ENCODE measurements at regions not wholly inside any gene's neighbourhood (a gene's known extent, or its start where the extent isn't known, plus 50 kb on each side); places are given as distances from the start of the nearest gene placed in this dataset.

GRCh38 chr4:156710365-156711192, 261.0 kb downstream of the PDGFC start:
- TF ChIP-seq CTCF (IDR thresholded peaks at IDR 0.05) (no peak), ZFX (IDR thresholded peaks at IDR 0.05; ENCODE audit: borderline replicate concordance) (no peak)
- no peak overlapping the region for H3K27ac ChIP-seq

GRCh38 chr4:156705311-156705710, 266.3 kb downstream of the PDGFC start:
- no peak overlapping the region for H3K27ac ChIP-seq

GRCh38 chr4:156695163-156695562, 276.4 kb downstream of the PDGFC start:
- TF ChIP-seq ZFX (IDR thresholded peaks at IDR 0.05; ENCODE audit: borderline replicate concordance) (no peak), CTCF (IDR thresholded peaks at IDR 0.05) (no peak)
- no peak overlapping the region for H3K27ac ChIP-seq

More at GRCh38 chr4:156705311-156705710, 266.3 kb downstream of the PDGFC start:
- TF ChIP-seq CTCF (IDR thresholded peaks at IDR 0.05) (no peak), ZFX (IDR thresholded peaks at IDR 0.05; ENCODE audit: borderline replicate concordance) (no peak)

GRCh38 chr4:156694413-156694812, 277.2 kb downstream of the PDGFC start:
- H3K27ac ChIP-seq = no peak overlapping the region
- TF ChIP-seq ZFX (IDR thresholded peaks at IDR 0.05; ENCODE audit: borderline replicate concordance) (no peak), CTCF (IDR thresholded peaks at IDR 0.05) (no peak)

GRCh38 chr4:156693557-156693956, 278.0 kb downstream of the PDGFC start:
- H3K27ac ChIP-seq = no peak overlapping the region

GRCh38 chr4:156692016-156692415, 279.6 kb downstream of the PDGFC start:
- no peak for TF ChIP-seq ZFX (IDR thresholded peaks at IDR 0.05; ENCODE audit: borderline replicate concordance)
- TF ChIP-seq CTCF (IDR thresholded peaks at IDR 0.05) = no peak
- no peak overlapping the region for H3K27ac ChIP-seq

More at GRCh38 chr4:156693557-156693956, 278.0 kb downstream of the PDGFC start:
- TF ChIP-seq CTCF (IDR thresholded peaks at IDR 0.05) (no peak), ZFX (IDR thresholded peaks at IDR 0.05; ENCODE audit: borderline replicate concordance) (no peak)

- TF ChIP-seq ZFX (IDR thresholded peaks at IDR 0.05; ENCODE audit: borderline replicate concordance) = no peak
- no peak for TF ChIP-seq CTCF (IDR thresholded peaks at IDR 0.05)
- H3K27ac ChIP-seq = no peak overlapping the region
Measured at GRCh38 chr4:156690572-156690971, 281.0 kb downstream of the PDGFC start.

Data from 22Rv1 (cell line).